HG02798 (cell line): ENCODE measurements at regions not wholly inside any gene's neighbourhood (a gene's known extent, or its start where the extent isn't known, plus 50 kb on each side); places are given as distances from the start of the nearest gene placed in this dataset.

Experiments used
- ATAC-seq: cut with Tn5 transposase; IDR thresholded peaks from one replicate; pipeline ENCODE4 v1.9.1; 2021; ENCODE audit warnings: mild to moderate bottlenecking; ENCODE audit not compliant: unreplicated experiment, poor library complexity

GRCh38 chr13:109870274-109870673, 83.9 kb upstream of the IRS2 start:
- ATAC-seq, result no peak

GRCh38 chr13:109869312-109870237, 83.2 kb upstream of the IRS2 start:
- no peak for ATAC-seq

- no peak for ATAC-seq
These were observed 82.4 kb upstream of the IRS2 start for GRCh38 chr13:109868578-109869311.

GRCh38 chr13:109867766-109868165, 81.4 kb upstream of the IRS2 start:
- ATAC-seq, result no peak

- ATAC-seq, result no peak
These were observed 76.2 kb upstream of the IRS2 start for GRCh38 chr13:109862627-109863026.

GRCh38 chr13:109859898-109860297, 73.5 kb upstream of the IRS2 start:
- no peak for ATAC-seq

GRCh38 chr13:109859216-109859835, 72.9 kb upstream of the IRS2 start:
- ATAC-seq, result no peak

GRCh38 chr13:109858319-109858718, 71.9 kb upstream of the IRS2 start:
- ATAC-seq, result no peak

- no peak for ATAC-seq
These were observed 71.4 kb upstream of the IRS2 start for GRCh38 chr13:109857803-109858202.

GRCh38 chr13:109857325-109857724, 70.9 kb upstream of the IRS2 start:
- ATAC-seq, result no peak

- ATAC-seq, result no peak
These were observed 70.0 kb upstream of the IRS2 start for GRCh38 chr13:109856350-109856749.

- ATAC-seq, result no peak
These were observed 66.8 kb upstream of the IRS2 start for GRCh38 chr13:109853153-109853552.

GRCh38 chr13:109846185-109846584, 59.8 kb upstream of the IRS2 start:
- no peak for ATAC-seq

- no peak for ATAC-seq
These were observed 58.0 kb upstream of the IRS2 start for GRCh38 chr13:109844396-109844795.

- no peak for ATAC-seq
These were observed 57.3 kb upstream of the IRS2 start for GRCh38 chr13:109843695-109844094.

- ATAC-seq, result no peak
These were observed 56.0 kb upstream of the IRS2 start for GRCh38 chr13:109842212-109842920.

GRCh38 chr13:109840893-109841287, 54.5 kb upstream of the IRS2 start:
- ATAC-seq, result no peak

GRCh38 chr13:109840201-109840892, 54.0 kb upstream of the IRS2 start:
- peak; percentile 54 for ATAC-seq

GRCh38 chr13:109836629-109837607, 50.5 kb upstream of the IRS2 start:
- ATAC-seq, result peak; percentile 56
